NCI-H510A (cell line): ENCODE measurements at regions not wholly inside any gene's neighbourhood (a gene's known extent, or its start where the extent isn't known, plus 50 kb on each side); places are given as distances from the start of the nearest gene placed in this dataset.
"Not testable (repeated sequence)": the region's sequence is repeated elsewhere in the genome, so short reads cannot be mapped to it uniquely, and the experiment has no call there.

Experiments used
- DNase-seq: peaks from one replicate; lab custom pipeline; 2025; lab: John Stamatoyannopoulos, UW

- no peak for DNase-seq
Measured at GRCh38 chr1:101483982-101484688, 247.3 kb downstream of the S1PR1 start.

- DNase-seq, result no peak
Measured at GRCh38 chr1:101484689-101485338, 248.0 kb downstream of the S1PR1 start.

GRCh38 chr1:101485712-101486111 lies 248.9 kb downstream of the S1PR1 start:
- DNase-seq, result no peak

- DNase-seq, result not testable (repeated sequence)
Measured at GRCh38 chr1:101492144-101492543, 255.3 kb downstream of the S1PR1 start.

- not testable (repeated sequence) for DNase-seq
Measured at GRCh38 chr1:101493920-101494319, 257.1 kb downstream of the S1PR1 start.

GRCh38 chr1:101496109-101496508 lies 259.3 kb downstream of the S1PR1 start:
- DNase-seq, result no peak

- no peak for DNase-seq
Measured at GRCh38 chr1:101497881-101498559, 261.2 kb downstream of the S1PR1 start.

GRCh38 chr1:101504106-101504505 lies 267.3 kb downstream of the S1PR1 start:
- DNase-seq, result not testable (repeated sequence)

- DNase-seq, result not testable (repeated sequence)
Measured at GRCh38 chr1:101505240-101505639, 268.4 kb downstream of the S1PR1 start.

GRCh38 chr1:101506541-101507164 lies 269.8 kb downstream of the S1PR1 start:
- no peak for DNase-seq

- DNase-seq, result no peak
Measured at GRCh38 chr1:101507547-101507971, 270.7 kb downstream of the S1PR1 start.

GRCh38 chr1:101508913-101509312 lies 272.1 kb downstream of the S1PR1 start:
- no peak for DNase-seq

- DNase-seq, result no peak
Measured at GRCh38 chr1:101509370-101509769, 272.6 kb downstream of the S1PR1 start.

GRCh38 chr1:101511202-101511891 lies 274.5 kb downstream of the S1PR1 start:
- no peak for DNase-seq

- peak; percentile 12 for DNase-seq
Measured at GRCh38 chr1:101520302-101520701, 283.5 kb downstream of the S1PR1 start.

- DNase-seq, result no peak
Measured at GRCh38 chr1:101522486-101522885, 285.7 kb downstream of the S1PR1 start.

GRCh38 chr1:101526813-101527212 lies 290.0 kb downstream of the S1PR1 start:
- peak; percentile 74 for DNase-seq

GRCh38 chr1:101532377-101532776 lies 295.6 kb downstream of the S1PR1 start:
- no peak for DNase-seq

- DNase-seq, result no peak
Measured at GRCh38 chr1:101540161-101540560, 303.3 kb downstream of the S1PR1 start.

GRCh38 chr1:101546885-101547284 lies 310.1 kb downstream of the S1PR1 start:
- DNase-seq, result no peak

- no peak for DNase-seq
Measured at GRCh38 chr1:101547357-101547756, 310.5 kb downstream of the S1PR1 start.

GRCh38 chr1:101548376-101548775 lies 311.6 kb downstream of the S1PR1 start:
- no peak for DNase-seq
